Urinary bladder (tissue), 3 donors: ENCODE measurements at regions not wholly inside any gene's neighbourhood (a gene's known extent, or its start where the extent isn't known, plus 50 kb on each side); places are given as distances from the start of the nearest gene placed in this dataset.

Experiments
- DNase-seq: peaks from one replicate; pipeline ENCODE4 v3.0.0-alpha.2; 2015; ENCODE audit errors: extremely low spot score
- H3K27ac ChIP-seq: one replicate; pipeline ENCODE4 v1.5.1; 2013; ENCODE audit warnings: low read depth, mild to moderate bottlenecking, moderate library complexity
- H3K36me3 ChIP-seq: one replicate; pipeline ENCODE4 v1.6.1; 2013; ENCODE audit warnings: mild to moderate bottlenecking, moderate library complexity; ENCODE audit not compliant: insufficient read depth
- H3K4me1 ChIP-seq: one replicate; pipeline ENCODE4 v1.6.1; 2013; ENCODE audit warnings: mild to moderate bottlenecking, moderate library complexity; ENCODE audit not compliant: insufficient read depth
- H3K4me3 ChIP-seq: one replicate; pipeline ENCODE4 v1.5.1; 2013; ENCODE audit warnings: low read depth, low read length
- WGBS: extraction: QIAGEN DNeasy Blood & Tissue Kit; methylation state at CpG from one replicate; pipeline ENCODE4 v1.1.7; 2013; 5-methylcytosine and 5-hydroxymethylcytosine counted together
- donor health status: healthy with polysubstance abuse.
- donor health status: healthy.

DNA sequence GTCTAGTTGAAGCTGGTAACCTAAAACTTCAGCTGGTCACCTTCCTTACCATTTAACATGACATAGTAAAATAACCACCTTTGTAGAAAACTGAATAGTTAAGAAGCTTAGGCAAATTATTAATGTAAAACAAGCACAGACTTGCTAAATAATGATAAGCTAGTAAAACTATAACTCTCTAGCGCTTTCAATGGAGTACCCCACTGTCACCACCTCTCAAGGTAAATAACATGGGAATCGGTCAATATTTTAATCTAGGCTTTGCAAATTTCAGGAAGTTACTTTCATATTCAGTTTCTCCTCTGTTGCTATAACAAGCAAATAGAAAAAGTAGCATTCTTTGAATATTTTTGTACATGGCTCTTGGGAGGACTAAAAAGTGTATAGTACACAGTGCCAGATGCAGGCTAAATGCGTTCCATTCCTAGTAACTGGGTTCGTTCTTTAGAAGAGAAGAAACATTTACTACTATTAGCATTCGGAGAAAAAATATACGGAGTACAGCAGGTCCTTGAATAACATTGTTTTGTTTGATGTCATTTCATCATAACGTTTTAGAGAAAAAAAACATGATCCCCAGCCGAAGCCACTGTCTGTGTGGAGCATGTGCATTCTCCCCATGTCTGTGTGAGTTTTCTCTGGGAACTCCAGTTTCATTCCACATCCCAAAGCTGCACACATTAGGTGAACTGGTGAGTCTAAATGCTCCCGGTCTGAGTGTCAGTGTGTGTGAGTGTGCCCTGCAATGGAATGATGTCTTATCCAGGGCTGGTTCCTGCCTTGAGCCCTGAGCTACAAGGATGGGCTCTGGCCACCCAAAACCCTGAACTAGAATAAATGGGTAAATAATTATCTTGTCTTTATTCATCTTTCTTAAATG lies 52.5 kb downstream of the EPRS1 start:
- Histone ChIP-seq H3K4me1 (no peaks in the 10 kb centered on the region), H3K36me3 (peaks cover 4% of the 10 kb centered on the region), H3K27ac (no peak overlapping the region), H3K4me3 (no peak overlapping the region)
- 81% methylated on average over 9 of the region's 9 CpGs for WGBS
- DNase-seq: no peak

GRCh38 chr1:219991919-219992318 lies 54.4 kb downstream of the EPRS1 start:
- no peak for DNase-seq
- Histone ChIP-seq H3K4me3 (no peak overlapping the region), H3K27ac (no peak overlapping the region), H3K36me3 (peaks cover 4% of the 10 kb centered on the region), H3K4me1 (no peaks in the 10 kb centered on the region)
- 96% methylated on average over 2 of the region's 2 CpGs for WGBS

DNA sequence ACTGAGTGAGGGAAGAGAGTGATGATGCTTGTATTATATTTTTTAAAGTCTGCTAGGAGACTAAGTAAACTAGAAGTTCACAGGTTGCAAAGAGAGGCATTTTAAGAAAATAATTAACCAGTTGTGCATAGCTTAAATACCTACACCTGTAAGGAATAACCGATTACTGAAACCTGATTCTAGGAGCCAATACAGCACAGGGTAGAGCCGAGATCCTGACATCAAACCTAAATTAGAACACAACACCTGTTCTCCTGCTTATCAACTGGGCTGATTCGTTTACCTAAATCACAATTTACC lies 54.8 kb downstream of the EPRS1 start:
- Histone ChIP-seq H3K4me1 (no peaks in the 10 kb centered on the region), H3K27ac (no peak overlapping the region), H3K4me3 (no peak overlapping the region), H3K36me3 (peaks cover 4% of the 10 kb centered on the region)
- WGBS: 56% methylated on average over 3 of the region's 3 CpGs
- no peak for DNase-seq

DNA sequence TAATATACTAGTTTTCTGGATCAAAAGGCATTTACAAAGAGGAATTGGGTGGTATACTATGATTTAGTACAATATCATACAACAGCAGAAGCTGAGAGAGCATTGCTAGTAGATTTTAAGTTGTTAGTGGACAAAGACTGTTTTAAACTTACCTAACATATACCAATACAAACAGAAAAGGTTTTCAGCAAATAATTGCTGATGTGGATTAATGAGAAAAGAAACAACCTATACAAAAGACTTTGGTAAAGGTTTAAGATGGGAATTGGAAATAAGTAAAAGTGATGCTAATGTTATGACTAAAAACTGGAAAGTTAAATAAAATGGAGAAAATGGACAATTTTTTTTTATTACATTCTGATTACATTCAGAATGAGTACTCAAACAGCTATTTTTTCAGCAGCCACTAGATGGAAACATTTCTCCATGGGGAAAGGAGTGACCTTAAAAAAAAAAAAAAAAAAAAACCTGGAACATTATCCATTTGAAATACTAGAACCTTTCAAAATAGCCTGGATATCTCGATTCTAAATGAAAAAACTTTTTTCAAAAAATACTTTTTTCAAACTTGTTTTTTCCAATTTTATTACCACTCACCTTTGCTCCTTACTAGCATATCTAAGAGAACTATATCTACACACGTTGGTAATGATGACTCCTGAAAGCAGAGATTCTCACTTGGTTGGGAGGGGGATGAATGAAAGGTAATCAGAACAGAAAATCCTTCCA lies 55.4 kb downstream of the EPRS1 start:
- H3K27ac ChIP-seq: no peak overlapping the region
- peak; percentile 8 for DNase-seq
- WGBS: 38% methylated on average over 2 of the region's 2 CpGs
- no peak overlapping the region for H3K4me3 ChIP-seq
- peaks cover 4% of the 10 kb centered on the region for H3K36me3 ChIP-seq
- H3K4me1 ChIP-seq: no peaks in the 10 kb centered on the region

DNA sequence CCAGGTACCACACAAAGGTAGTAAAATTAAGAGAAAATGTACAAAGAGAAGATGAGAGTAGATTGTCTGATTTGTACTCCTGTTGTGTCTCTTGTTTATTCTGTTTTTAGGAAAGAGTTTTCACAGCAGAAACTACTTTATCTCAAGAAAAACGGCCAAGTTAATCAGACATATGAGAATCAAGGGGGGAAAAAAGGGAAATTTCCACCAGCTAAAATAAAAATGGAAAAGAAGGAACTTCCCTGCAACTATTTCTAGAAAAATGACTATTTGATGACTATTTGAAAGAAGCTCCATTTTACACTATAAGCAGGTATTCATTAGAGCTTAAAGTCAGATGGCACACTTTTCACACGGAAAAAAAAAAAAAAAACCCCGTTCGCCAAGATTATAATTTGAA lies 56.5 kb downstream of the EPRS1 start:
- no peak overlapping the region for H3K4me3 ChIP-seq
- no peak for DNase-seq
- H3K4me1 ChIP-seq: no peaks in the 10 kb centered on the region
- 72% methylated on average over 4 of the region's 4 CpGs for WGBS
- H3K27ac ChIP-seq: no peak overlapping the region
- peaks cover 2% of the 10 kb centered on the region for H3K36me3 ChIP-seq

DNA sequence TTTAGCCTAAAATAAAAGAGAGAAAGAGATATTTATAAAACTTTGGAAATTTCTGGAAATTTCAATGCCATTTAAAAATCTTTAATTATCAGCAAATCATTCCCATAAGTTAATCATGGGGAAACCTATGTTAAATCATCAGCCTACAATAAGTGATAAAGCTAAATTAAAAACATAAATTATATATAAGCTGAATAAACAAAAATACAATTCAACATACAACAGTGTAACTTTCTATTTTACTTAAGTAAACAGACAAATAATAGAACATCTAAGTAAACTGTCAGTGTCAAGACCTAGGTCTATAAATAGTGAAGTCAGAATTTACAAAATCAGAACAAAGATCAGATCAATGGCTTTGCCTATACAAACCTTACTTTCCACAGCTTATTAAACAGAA lies 57.5 kb downstream of the EPRS1 start:
- Histone ChIP-seq H3K4me3 (no peak overlapping the region), H3K36me3 (peaks cover 2% of the 10 kb centered on the region), H3K4me1 (no peaks in the 10 kb centered on the region), H3K27ac (no peak overlapping the region)
- no peak for DNase-seq

- no peak for DNase-seq
- Histone ChIP-seq H3K27ac (no peak overlapping the region), H3K4me3 (no peak overlapping the region), H3K4me1 (no peaks in the 10 kb centered on the region), H3K36me3 (peaks cover 2% of the 10 kb centered on the region)
- 95% methylated on average over 5 of the region's 5 CpGs for WGBS
Measured at GRCh38 chr1:219988387-219988786, 57.9 kb downstream of the EPRS1 start.

DNA sequence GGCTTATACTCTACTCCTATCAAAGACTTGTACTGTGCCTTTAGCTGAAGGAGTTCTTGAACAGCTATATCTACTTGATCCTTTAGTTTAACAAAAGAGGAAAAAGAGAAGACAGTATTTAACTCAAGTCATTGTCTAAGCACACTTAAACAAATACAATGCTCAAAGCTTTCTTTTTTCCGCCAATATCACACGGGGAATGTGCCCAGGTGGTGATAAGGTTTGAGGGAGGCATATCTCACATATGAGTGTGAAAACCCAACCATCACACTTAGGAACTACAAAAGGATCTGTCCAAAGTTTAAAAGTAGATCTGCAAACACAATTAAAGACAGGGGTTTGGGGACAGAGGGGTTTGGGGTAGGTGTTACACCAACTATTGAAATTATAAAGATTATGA lies 59.0 kb upstream of the SLC30A10 start:
- H3K4me3 ChIP-seq: no peak overlapping the region
- H3K27ac ChIP-seq: no peak overlapping the region
- peaks cover 5% of the 10 kb centered on the region for H3K36me3 ChIP-seq
- no peaks in the 10 kb centered on the region for H3K4me1 ChIP-seq
- DNase-seq: no peak
- 97% methylated on average over 2 of the region's 2 CpGs for WGBS

GRCh38 chr1:219985169-219985568 lies 56.8 kb upstream of the SLC30A10 start:
- H3K4me1 ChIP-seq: no peaks in the 10 kb centered on the region
- peaks cover 5% of the 10 kb centered on the region for H3K36me3 ChIP-seq
- 94% methylated on average over 3 of the region's 3 CpGs for WGBS
- H3K4me3 ChIP-seq: no peak overlapping the region
- no peak overlapping the region for H3K27ac ChIP-seq
- no peak for DNase-seq
